K562 (cell line): ENCODE measurements at regions not wholly inside any gene's neighbourhood (a gene's known extent, or its start where the extent isn't known, plus 50 kb on each side); places are given as distances from the start of the nearest gene placed in this dataset.

Source experiments
- ATAC-seq: fragments of 200-7000 bp; cut with Tn5 transposase; 3 replicates; pipeline ENCODE4 v1.9.1; 2020; ENCODE audit warnings: moderate library complexity
- BruUV-seq: library from RNA; stranded (reverse); fragments of 400-500 nt; replicated peaks from 2 replicates; lab custom pipeline; 2021; lab: Mats Ljungman, UMichigan
- CTCF ChIA-PET: fragments of 300-600 bp; formaldehyde crosslinking; extraction: SDS; loops from one replicate; lab custom pipeline; 2021; ENCODE audit warnings: low intra/inter-chr PET ratio; lab: Yijun Ruan, JAX
- POLR2A ChIA-PET: fragments of 300-600, 350-650 bp; sonication (Branson Sonifier 250); formaldehyde crosslinking; extraction: SDS; loops from one replicate; lab custom pipeline; 2021; ENCODE audit warnings: antibody characterized with exemption, inconsistent platforms; lab: Yijun Ruan, JAX
- DNase-seq, 4 experiments: peaks; one replicate each; pipeline versions ENCODE4 v3.0.0 to v3.0.0-alpha.2; 2011 to 2018; ENCODE audit warnings: low spot score in 3 of 4, mixed read lengths in 3 of 4; ENCODE audit errors: extremely low read depth in 1 of 4
- FAIRE-seq: peaks from 2 replicates; lab custom pipeline; 2011; peaks lifted over from hg19 to GRCh38; lab: Jason Lieb, UNC
- H2AFZ ChIP-seq: 2 replicates; pipeline ENCODE4 v1.6.0; 2011; ENCODE audit warnings: low read depth, low read length, control low read depth, inconsistent platforms
- H3K27ac ChIP-seq: fragments of 200-600 bp; 3 replicates; pipeline ENCODE4 v1.8.0; 2011; ENCODE audit warnings: low read depth, mild to moderate bottlenecking, control low read depth, inconsistent platforms, low read length, moderate library complexity, mixed read lengths; ENCODE audit errors: extremely low read depth
- H3K27me3 ChIP-seq, 2 experiments: fragments of 300-600 bp in 1 of 2; 2 replicates in 1 of 2; 3 replicates in 1 of 2; pipeline versions ENCODE4 v1.6.0 to v1.8.0; 2011; ENCODE audit warnings: inconsistent platforms in 2 of 2, low read length in 2 of 2, mild to moderate bottlenecking in 1 of 2, mixed read lengths in 1 of 2, moderate library complexity in 1 of 2; ENCODE audit not compliant: control insufficient read depth in 2 of 2, insufficient read depth in 2 of 2
- H3K36me3 ChIP-seq: fragments of 300-600 bp; 3 replicates; pipeline ENCODE4 v1.8.0; 2011; ENCODE audit warnings: mild to moderate bottlenecking, low read length, inconsistent platforms; ENCODE audit not compliant: control insufficient read depth, insufficient read depth
- H3K4me1 ChIP-seq, 2 experiments: fragments of 200-600 bp in 1 of 2; replicated peaks in 1 of 2; 2 replicates in 1 of 2; 3 replicates in 1 of 2; pipeline versions ENCODE4 v1.5.1 to v1.8.0; 2011; ENCODE audit warnings: inconsistent platforms in 2 of 2, low read length in 2 of 2, mild to moderate bottlenecking in 1 of 2, mixed read lengths in 1 of 2, moderate library complexity in 1 of 2; ENCODE audit not compliant: control insufficient read depth in 2 of 2, insufficient read depth in 2 of 2
- H3K4me2 ChIP-seq: 2 replicates; pipeline ENCODE4 v1.6.1; 2011; ENCODE audit warnings: low read length, control low read depth, inconsistent platforms, mixed read lengths; ENCODE audit not compliant: insufficient read depth
- H3K4me3 ChIP-seq: fragments of 200-600 bp; sonication (generic), shearing (Covaris generic); 2 replicates; pipeline ENCODE4 v1.5.1; 2016; ENCODE audit warnings: control low read depth, inconsistent platforms
- H3K79me2 ChIP-seq: fragments of 200-600 bp; 3 replicates; pipeline ENCODE4 v1.8.0; 2011; ENCODE audit warnings: low read length, inconsistent platforms; ENCODE audit not compliant: control insufficient read depth, insufficient read depth
- H3K9ac ChIP-seq, 2 experiments: 2 replicates each; pipeline versions ENCODE4 v1.6.0 to v1.6.1; 2011; ENCODE audit warnings: low read depth in 2 of 2, low read length in 2 of 2, control low read depth in 1 of 2, inconsistent platforms in 1 of 2, mild to moderate bottlenecking in 1 of 2, mixed read lengths in 1 of 2; ENCODE audit not compliant: insufficient read depth in 1 of 2
- H3K9me1 ChIP-seq: one replicate; pipeline ENCODE4 v1.6.0; 2011; ENCODE audit warnings: inconsistent platforms, mild to moderate bottlenecking, low read length, moderate library complexity; ENCODE audit not compliant: control insufficient read depth, insufficient read depth
- H3K9me3 ChIP-seq: replicated peaks from 2 replicates; pipeline ENCODE4 v1.5.1; 2011; ENCODE audit warnings: low read depth, low read length, inconsistent platforms; ENCODE audit not compliant: control insufficient read depth, insufficient read depth
- H4K20me1 ChIP-seq: replicated peaks from 2 replicates; pipeline ENCODE4 v1.6.1; 2011; ENCODE audit warnings: low read length, inconsistent platforms, mixed read lengths; ENCODE audit not compliant: control insufficient read depth, insufficient read depth
- ATF3 ChIP-seq, 2 experiments: fragments of 450-650 bp in 1 of 2; sonication (generic) in 1 of 2; formaldehyde crosslinking in 1 of 2; IDR thresholded peaks in 1 of 2; conservative IDR thresholded peaks in 1 of 2; 2 replicates each; pipeline versions ENCODE4 v1.6.1 to v1.8.1; 2016 to 2023; ENCODE audit warnings: mild to moderate bottlenecking in 2 of 2, moderate library complexity in 2 of 2, inconsistent platforms in 1 of 2, missing genetic modification reagents in 1 of 2
- CREB5 ChIP-seq: fragments of 250-450 bp; sonication (Bioruptor Pico); IDR thresholded peaks from 2 replicates; pipeline ENCODE4 v1.5.0; 2020; ENCODE audit warnings: mild to moderate bottlenecking
- ELF2 ChIP-seq: fragments of 250-450 bp; sonication (Bioruptor Pico); IDR thresholded peaks from 2 replicates; pipeline ENCODE4 v1.5.0; 2021; ENCODE audit warnings: mild to moderate bottlenecking
- GABPB1 ChIP-seq: sonication (generic); formaldehyde crosslinking; IDR thresholded peaks from 2 replicates; pipeline ENCODE4 v1.8.0; 2022; ENCODE audit warnings: mild to moderate bottlenecking, missing genetic modification reagents
- GABPB2 ChIP-seq: fragments of 250-450 bp; sonication (Bioruptor Pico); conservative IDR thresholded peaks from 2 replicates; pipeline ENCODE4 v1.5.1; 2021; ENCODE audit warnings: mild to moderate bottlenecking
- GATAD2A ChIP-seq: fragments of 450-650 bp; IDR thresholded peaks from 2 replicates; pipeline ENCODE4 v1.6.1; 2017
- GTF2E2 ChIP-seq: fragments of 200-800 bp; sonication (Bioruptor generic); IDR thresholded peaks from 2 replicates; pipeline ENCODE4 v1.6.1; 2016; ENCODE audit warnings: missing genetic modification characterization, missing compliant biosample characterization
- MAFF ChIP-seq: IDR thresholded peaks from 2 replicates; pipeline ENCODE4 v1.6.1; 2012; ENCODE audit warnings: low read length, improper control_type of control experiment
- MEF2D ChIP-seq: conservative IDR thresholded peaks from 2 replicates; pipeline ENCODE4 v1.6.1; 2016; ENCODE audit warnings: low read depth, missing genetic modification characterization, missing compliant biosample characterization
- PYGO2 ChIP-seq: fragments of 450-650 bp; IDR thresholded peaks from 2 replicates; pipeline ENCODE4 v1.6.1; 2016; ENCODE audit warnings: mild to moderate bottlenecking, missing genetic modification characterization, moderate library complexity, missing compliant biosample characterization
- RBM14 ChIP-seq: fragments of 200-400 bp; formaldehyde crosslinking; IDR thresholded peaks from 2 replicates; pipeline ENCODE4 v1.6.1; 2018; ENCODE audit warnings: low read depth, mild to moderate bottlenecking, low read length, moderate library complexity, borderline replicate concordance; ENCODE audit not compliant: insufficient read depth
- SMARCA5 ChIP-seq: fragments of 450-650 bp; IDR thresholded peaks from 2 replicates; pipeline ENCODE4 v1.6.1; 2016
- SNRNP70 ChIP-seq: fragments of 200-400 bp; formaldehyde crosslinking; optimal IDR thresholded peaks from 2 replicates; pipeline ENCODE3; 2017; ENCODE audit warnings: low read depth, low read length
- SRSF1 ChIP-seq: fragments of 200-400 bp; formaldehyde crosslinking; IDR thresholded peaks from 2 replicates; pipeline ENCODE4 v1.6.1; 2017; ENCODE audit warnings: mild to moderate bottlenecking, low read depth, low read length, moderate library complexity
- SUPT5H ChIP-seq: fragments of 450-650 bp; IDR thresholded peaks from 2 replicates; pipeline ENCODE4 v1.6.1; 2016
- YY1 ChIP-seq, 3 experiments: IDR thresholded peaks; 2 replicates each; pipeline ENCODE4 v1.6.1; 2011; ENCODE audit warnings: low read length in 2 of 3, mild to moderate bottlenecking in 2 of 3, moderate library complexity in 2 of 3, borderline replicate concordance in 1 of 3, control low read depth in 1 of 3, low read depth in 1 of 3; ENCODE audit not compliant: insufficient read depth in 3 of 3, insufficient replicate concordance in 2 of 3, control insufficient read depth in 1 of 3, insufficient read length in 1 of 3; ENCODE audit errors: extremely low read depth in 1 of 3
- ZNF184 ChIP-seq: sonication (generic); formaldehyde crosslinking; IDR thresholded peaks from 2 replicates; pipeline ENCODE4 v1.5.0; 2020; ENCODE audit warnings: missing genetic modification reagents
- ZNF655 ChIP-seq: fragments of 250-450 bp; sonication (Bioruptor Pico); IDR thresholded peaks from 2 replicates; pipeline ENCODE4 v1.5.0; 2021
- ZNF780A ChIP-seq: fragments of 250-450 bp; sonication (Bioruptor Pico); IDR thresholded peaks from 2 replicates; pipeline ENCODE4 v1.5.0; 2021; ENCODE audit warnings: mild to moderate bottlenecking
- WGBS: fragments of 100-300 bp; shearing (Covaris generic); methylation state at CpG from one replicate; pipeline ENCODE4 v1.1.6; 2016; ENCODE audit warnings: low coverage, mixed read lengths; ENCODE audit not compliant: insufficient coverage; ENCODE audit errors: missing lambda C conversion rate; 5-methylcytosine and 5-hydroxymethylcytosine counted together
- in situ Hi-C: fragments of 300-500 bp; cut with MboI; formaldehyde crosslinking; loops from 4 replicates; pipeline ENCODE4 v1.15.0; 2018; ENCODE audit warnings: inconsistent platforms, mixed read lengths
- intact Hi-C: fragments of 100-400 bp; cut with micrococcal nuclease; formaldehyde crosslinking; loops from 2 replicates; pipeline ENCODE4 v1.14.2; 2022

GRCh38 chr5:158294701-158295100 is 435.8 kb upstream of the CLINT1 start:
- ChIA-PET CTCF (no interaction called here), POLR2A (no interaction called here)
- no peaks in the 10 kb centered on the region for H3K27me3 ChIP-seq
- ATAC-seq (no peak), FAIRE-seq (no peak), DNase-seq (no peak)
- H3K4me1 ChIP-seq = no peaks in the 10 kb centered on the region
- no peak overlapping the region for H3K27ac ChIP-seq
- TF ChIP-seq CREB5 (CRISPR knock-in tag) = no peak
- no peak for TF ChIP-seq ATF3 (IDR thresholded peaks at IDR 0.05)
- no peak for TF ChIP-seq ATF3 (CRISPR knock-in tag; conservative IDR thresholded peaks at IDR 0.05)
- no peak for TF ChIP-seq ELF2 (CRISPR knock-in tag)
- TF ChIP-seq SRSF1 = no peak
- TF ChIP-seq ZNF655 (CRISPR knock-in tag) = no peak
- no peak for TF ChIP-seq SNRNP70
- TF ChIP-seq RBM14 = no peak
- no peak for TF ChIP-seq YY1 (IDR thresholded peaks at IDR 0.05; ENCODE audit: borderline replicate concordance in 1 of 3, control insufficient read depth in 1 of 3, extremely low read depth in 1 of 3, insufficient read depth in 3 of 3, insufficient read length in 1 of 3, insufficient replicate concordance in 2 of 3, low read depth in 1 of 3, low read length in 2 of 3)
- TF ChIP-seq SMARCA5 = no peak
- TF ChIP-seq MAFF = no peak
- no peak for TF ChIP-seq GTF2E2 (tag)
- TF ChIP-seq GABPB2 = no peak
- no peak for TF ChIP-seq ZNF184
- no peak for TF ChIP-seq GABPB1
- TF ChIP-seq SUPT5H = no peak
- no peak for TF ChIP-seq MEF2D (tag)
- no peak for TF ChIP-seq GATAD2A
- TF ChIP-seq ZNF780A (CRISPR knock-in tag) = no peak
- TF ChIP-seq PYGO2 (tag) = no peak
- in situ Hi-C loops (no loop called here), intact Hi-C loops (no loop called here)
- H3K36me3 ChIP-seq = no peaks in the 10 kb centered on the region
- no peak overlapping the region for H3K4me2 ChIP-seq
- no peak overlapping the region for H3K4me3 ChIP-seq
- no peaks in the 10 kb centered on the region for H4K20me1 ChIP-seq
- no peaks in the 10 kb centered on the region for H3K79me2 ChIP-seq
- no peak overlapping the region for H3K9ac ChIP-seq
- no peak overlapping the region for H2AFZ ChIP-seq
- no TSS peak for BruUV-seq
- no peaks in the 10 kb centered on the region for H3K9me3 ChIP-seq
- 2% methylated on average over 6 of the region's 6 CpGs for WGBS
- no peaks in the 10 kb centered on the region for H3K9me1 ChIP-seq
